Neural progenitor cell (in vitro differentiated cells): ENCODE measurements at regions not wholly inside any gene's neighbourhood (a gene's known extent, or its start where the extent isn't known, plus 50 kb on each side); places are given as distances from the start of the nearest gene placed in this dataset.
"Not testable (repeated sequence)": the region's sequence is repeated elsewhere in the genome, so short reads cannot be mapped to it uniquely, and the experiment has no call there.

ENCODE experiments used
- DNase-seq: peaks from one replicate; pipeline ENCODE4 v3.0.0-alpha.2; 2016; ENCODE audit warnings: low spot score
- H2AFZ ChIP-seq: fragments of 200-600 bp; sonication (generic); replicated peaks from 2 replicates; pipeline ENCODE4 v1.6.1; 2016; ENCODE audit warnings: antibody characterized with exemption
- H3F3A ChIP-seq: fragments of 200-600 bp; sonication (generic); 2 replicates; pipeline ENCODE4 v1.6.1; 2016; ENCODE audit warnings: antibody characterized with exemption, low read depth
- H3K27ac ChIP-seq: fragments of 200-600 bp; sonication (generic); 2 replicates; pipeline ENCODE4 v1.5.1; 2016; ENCODE audit warnings: mild to moderate bottlenecking
- H3K27me3 ChIP-seq: fragments of 200-600 bp; sonication (generic); 2 replicates; pipeline ENCODE4 v1.6.1; 2016; ENCODE audit warnings: mild to moderate bottlenecking, moderate library complexity
- H3K36me3 ChIP-seq: fragments of 200-600 bp; sonication (generic); 2 replicates; pipeline ENCODE4 v1.5.1; 2016
- H3K4me1 ChIP-seq: fragments of 200-600 bp; sonication (generic); 2 replicates; pipeline ENCODE4 v1.6.1; 2016; ENCODE audit warnings: mixed run types
- H3K4me2 ChIP-seq: fragments of 200-600 bp; sonication (generic); 2 replicates; pipeline ENCODE4 v1.6.1; 2016
- H3K4me3 ChIP-seq: fragments of 200-600 bp; sonication (generic); 2 replicates; pipeline ENCODE4 v1.5.1; 2016
- H3K79me2 ChIP-seq: fragments of 200-600 bp; sonication (generic); 2 replicates; pipeline ENCODE4 v1.6.1; 2016; ENCODE audit warnings: low read depth
- H3K9ac ChIP-seq: fragments of 200-600 bp; sonication (generic); 2 replicates; pipeline ENCODE4 v1.6.1; 2016
- H3K9me3 ChIP-seq: fragments of 200-600 bp; sonication (generic); 2 replicates; pipeline ENCODE4 v1.5.1; 2016; ENCODE audit warnings: low read depth
- H4K20me1 ChIP-seq: fragments of 200-600 bp; sonication (generic); 2 replicates; pipeline ENCODE4 v1.6.1; 2016; ENCODE audit warnings: low read depth
- H3K27ac Mint-ChIP-seq: 3 replicates; pipeline ENCODE4 v1.8.0; 2021; ENCODE audit warnings: mixed read lengths
- H3K27me3 Mint-ChIP-seq: 2 replicates; pipeline ENCODE4 v1.8.0; 2022; ENCODE audit warnings: low read depth, mild to moderate bottlenecking, inconsistent platforms, moderate library complexity, mixed read lengths; ENCODE audit not compliant: insufficient read depth
- H3K36me3 Mint-ChIP-seq: 3 replicates; pipeline ENCODE4 v1.8.0; 2021; ENCODE audit warnings: mixed read lengths
- H3K4me1 Mint-ChIP-seq: 3 replicates; pipeline ENCODE4 v1.8.0; 2021; ENCODE audit warnings: mixed read lengths
- H3K4me3 Mint-ChIP-seq: 3 replicates; pipeline ENCODE4 v1.8.0; 2021; ENCODE audit warnings: mild to moderate bottlenecking, moderate library complexity, mixed read lengths
- H3K9me3 Mint-ChIP-seq: 3 replicates; pipeline ENCODE4 v1.8.0; 2020; ENCODE audit warnings: mixed read lengths
- CTCF ChIP-seq: fragments of 200-600 bp; sonication (generic); IDR thresholded peaks from 2 replicates; pipeline ENCODE4 v1.5.1; 2017; ENCODE audit warnings: antibody characterized with exemption, mild to moderate bottlenecking
- EZH2 ChIP-seq: fragments of 200-600 bp; sonication (generic); IDR thresholded peaks from 2 replicates; pipeline ENCODE4 v1.6.1; 2017; ENCODE audit warnings: antibody characterized with exemption, mild to moderate bottlenecking, moderate library complexity
- EZH2phosphoT487 ChIP-seq: fragments of 200-600 bp; sonication (generic); IDR thresholded peaks from 2 replicates; pipeline ENCODE4 v1.6.1; 2017; ENCODE audit warnings: antibody characterized with exemption

GRCh38 chr1:118812555-118812954 lies 175.6 kb downstream of the TBX15 start:
- Mint-ChIP-seq H3K36me3 (no peaks in the 10 kb centered on the region), H3K27ac (no peak overlapping the region), H3K4me3 (no peak overlapping the region), H3K9me3 (no peaks in the 10 kb centered on the region), H3K27me3 (no peaks in the 10 kb centered on the region), H3K4me1 (no peaks in the 10 kb centered on the region)
- H3K9me3 ChIP-seq: no peaks in the 10 kb centered on the region
- no peaks in the 10 kb centered on the region for H3F3A ChIP-seq
- TF ChIP-seq EZH2 (no peak), CTCF (no peak), EZH2phosphoT487 (no peak)
- H3K27me3 ChIP-seq: no peaks in the 10 kb centered on the region
- H3K79me2 ChIP-seq: no peaks in the 10 kb centered on the region
- no peak for DNase-seq
- no peak overlapping the region for H3K4me2 ChIP-seq
- H3K36me3 ChIP-seq: no peaks in the 10 kb centered on the region
- no peaks in the 10 kb centered on the region for H3K4me1 ChIP-seq
- H3K27ac ChIP-seq: no peak overlapping the region
- no peak overlapping the region for H3K4me3 ChIP-seq
- H3K9ac ChIP-seq: no peak overlapping the region
- H2AFZ ChIP-seq: no peak overlapping the region
- no peaks in the 10 kb centered on the region for H4K20me1 ChIP-seq

- H3K36me3 Mint-ChIP-seq: no peaks in the 10 kb centered on the region
- Histone ChIP-seq H4K20me1 (no peaks in the 10 kb centered on the region), H2AFZ (no peak overlapping the region), H3K79me2 (no peaks in the 10 kb centered on the region), H3K4me1 (no peaks in the 10 kb centered on the region), H3K9me3 (no peaks in the 10 kb centered on the region), H3K9ac (no peak overlapping the region), H3K4me2 (no peak overlapping the region), H3K27ac (no peak overlapping the region), H3K27me3 (no peaks in the 10 kb centered on the region), H3F3A (no peaks in the 10 kb centered on the region), H3K4me3 (no peak overlapping the region), H3K36me3 (no peaks in the 10 kb centered on the region)
- TF ChIP-seq CTCF: no peak
- no peak for TF ChIP-seq EZH2
- TF ChIP-seq EZH2phosphoT487: no peak
- H3K27me3 Mint-ChIP-seq: no peaks in the 10 kb centered on the region
- H3K27ac Mint-ChIP-seq: no peak overlapping the region
- no peak overlapping the region for H3K4me3 Mint-ChIP-seq
- no peaks in the 10 kb centered on the region for H3K9me3 Mint-ChIP-seq
- no peaks in the 10 kb centered on the region for H3K4me1 Mint-ChIP-seq
- DNase-seq: no peak
These were observed 177.0 kb downstream of the TBX15 start for GRCh38 chr1:118811156-118811555.

GRCh38 chr1:118809586-118809985 lies 178.6 kb downstream of the TBX15 start:
- H3K9me3 Mint-ChIP-seq: no peaks in the 10 kb centered on the region
- H3K36me3 Mint-ChIP-seq: no peaks in the 10 kb centered on the region
- Histone ChIP-seq H3K9ac (no peak overlapping the region), H3K4me2 (no peak overlapping the region), H3F3A (no peaks in the 10 kb centered on the region), H2AFZ (no peak overlapping the region), H4K20me1 (no peaks in the 10 kb centered on the region), H3K27ac (no peak overlapping the region), H3K36me3 (no peaks in the 10 kb centered on the region), H3K9me3 (no peaks in the 10 kb centered on the region), H3K27me3 (no peaks in the 10 kb centered on the region), H3K4me3 (no peak overlapping the region), H3K79me2 (no peaks in the 10 kb centered on the region), H3K4me1 (no peaks in the 10 kb centered on the region)
- DNase-seq: no peak
- no peaks in the 10 kb centered on the region for H3K27me3 Mint-ChIP-seq
- no peak overlapping the region for H3K4me3 Mint-ChIP-seq
- no peaks in the 10 kb centered on the region for H3K4me1 Mint-ChIP-seq
- no peak overlapping the region for H3K27ac Mint-ChIP-seq
- TF ChIP-seq EZH2 (no peak), CTCF (no peak), EZH2phosphoT487 (no peak)

- not testable (repeated sequence) for H3K4me2 ChIP-seq, H3K4me1 Mint-ChIP-seq, H3K4me3 ChIP-seq, H3K4me3 Mint-ChIP-seq, DNase-seq, H3K27ac Mint-ChIP-seq, H3K9ac ChIP-seq, H3K36me3 ChIP-seq, H4K20me1 ChIP-seq, H3K9me3 Mint-ChIP-seq, H3F3A ChIP-seq, H2AFZ ChIP-seq, H3K27ac ChIP-seq, H3K36me3 Mint-ChIP-seq, H3K27me3 Mint-ChIP-seq, H3K79me2 ChIP-seq, H3K4me1 ChIP-seq, H3K9me3 ChIP-seq, H3K27me3 ChIP-seq
These were observed 185.0 kb downstream of the TBX15 start for GRCh38 chr1:118803128-118803527.
